GM12878 (cell line): ENCODE measurements at regions not wholly inside any gene's neighbourhood (a gene's known extent, or its start where the extent isn't known, plus 50 kb on each side); places are given as distances from the start of the nearest gene placed in this dataset.

Experiments used
- ATAC-seq: fragments of 200-7000 bp; cut with Tn5 transposase; 3 replicates; pipeline ENCODE4 v1.9.1; 2020; ENCODE audit warnings: mild to moderate bottlenecking, moderate library complexity
- BruUV-seq: library from RNA; stranded (reverse); fragments of 400-500 nt; replicated peaks from 2 replicates; lab custom pipeline; 2021; lab: Mats Ljungman, UMichigan
- CTCF ChIA-PET: fragments of 300-600 bp; sonication (Branson Sonifier 250); formaldehyde crosslinking; extraction: SDS; loops from one replicate; lab custom pipeline; 2021; ENCODE audit warnings: inconsistent platforms; lab: Yijun Ruan, JAX
- POLR2A ChIA-PET: fragments of 350-600 bp; formaldehyde crosslinking; extraction: SDS; loops from one replicate; lab custom pipeline; 2021; ENCODE audit warnings: inconsistent platforms; lab: Charles Lee
- RAD21 ChIA-PET: fragments of 300-600 bp; sonication (Branson Sonifier 250); formaldehyde crosslinking; loops from one replicate; lab custom pipeline; 2023; ENCODE audit warnings: antibody characterized with exemption; ENCODE audit not compliant: unreplicated experiment; lab: Charles Lee
- SMC1A ChIA-PET: fragments of 300-600 bp; sonication (Branson Sonifier 250); formaldehyde crosslinking; loops from one replicate; lab custom pipeline; 2023; ENCODE audit not compliant: unreplicated experiment, uncharacterized antibody; lab: Charles Lee
- DNase-seq: peaks from one replicate; pipeline ENCODE4 v3.0.0-alpha.2; 2011; ENCODE audit warnings: low read depth, low spot score
- FAIRE-seq: peaks from 3 replicates; lab custom pipeline; 2011; peaks lifted over from hg19 to GRCh38; lab: Jason Lieb, UNC
- H2AFZ ChIP-seq: 2 replicates; pipeline ENCODE4 v1.6.0; 2011; ENCODE audit warnings: low read depth, low read length, control low read depth; ENCODE audit not compliant: control insufficient read depth
- H3K27ac ChIP-seq: 2 replicates; pipeline ENCODE4 v1.5.1; 2011; ENCODE audit warnings: control low read depth; ENCODE audit not compliant: control insufficient read depth, insufficient read depth
- H3K27me3 ChIP-seq, 2 experiments: replicated peaks in 1 of 2; 2 replicates each; pipeline versions ENCODE4 v1.6.0 to v1.6.1; 2011; ENCODE audit warnings: low read length in 1 of 2; ENCODE audit not compliant: control insufficient read depth in 2 of 2, insufficient read depth in 2 of 2
- H3K36me3 ChIP-seq, 2 experiments: 2 replicates each; pipeline ENCODE4 v1.5.1; 2011; ENCODE audit warnings: low read length in 1 of 2; ENCODE audit not compliant: control insufficient read depth in 2 of 2, insufficient read depth in 2 of 2
- H3K4me1 ChIP-seq: 2 replicates; pipeline ENCODE4 v1.6.1; 2011; ENCODE audit warnings: mild to moderate bottlenecking, low read length, moderate library complexity, mixed read lengths; ENCODE audit not compliant: control insufficient read depth, insufficient read depth
- H3K4me2 ChIP-seq: 2 replicates; pipeline ENCODE4 v1.6.0; 2011; ENCODE audit warnings: control low read depth; ENCODE audit not compliant: control insufficient read depth, insufficient read depth
- H3K4me3 ChIP-seq: fragments of 200-600 bp; sonication (generic); 2 replicates; pipeline ENCODE4 v1.5.1; 2016
- H3K79me2 ChIP-seq: 2 replicates; pipeline ENCODE4 v1.6.0; 2011; ENCODE audit warnings: low read length; ENCODE audit not compliant: control insufficient read depth, insufficient read depth
- H3K9ac ChIP-seq: 2 replicates; pipeline ENCODE4 v1.8.0; 2011; ENCODE audit warnings: low read length, control low read depth, mixed read lengths; ENCODE audit not compliant: control insufficient read depth, insufficient read depth
- H3K9me3 ChIP-seq: replicated peaks from 3 replicates; pipeline ENCODE4 v1.5.1; 2011; ENCODE audit warnings: mild to moderate bottlenecking, low read length; ENCODE audit not compliant: control insufficient read depth, insufficient read depth
- H4K20me1 ChIP-seq: 2 replicates; pipeline ENCODE4 v1.6.0; 2011; ENCODE audit not compliant: control insufficient read depth, insufficient read depth
- BRCA1 ChIP-seq: IDR thresholded peaks from 2 replicates; pipeline ENCODE4 v1.6.1; 2011; ENCODE audit warnings: low read depth, low read length, improper control_type of control experiment
- GATAD2B ChIP-seq: fragments of 450-650 bp; conservative IDR thresholded peaks from 2 replicates; pipeline ENCODE4 v1.6.1; 2017; ENCODE audit warnings: low read depth, mild to moderate bottlenecking, moderate library complexity
- MLLT1 ChIP-seq: fragments of 450-650 bp; IDR thresholded peaks from 2 replicates; pipeline ENCODE4 v1.6.1; 2016; ENCODE audit warnings: mild to moderate bottlenecking
- POLR2A ChIP-seq: IDR thresholded peaks from 2 replicates; pipeline ENCODE4 v1.6.1; 2011; ENCODE audit warnings: low read depth, mild to moderate bottlenecking, low read length
- RB1 ChIP-seq: fragments of 450-650 bp; formaldehyde crosslinking; IDR thresholded peaks from 2 replicates; pipeline ENCODE4 v1.6.1; 2017; ENCODE audit warnings: mild to moderate bottlenecking, borderline replicate concordance
- SIN3A ChIP-seq: IDR thresholded peaks from 2 replicates; pipeline ENCODE4 v1.6.1; 2012; ENCODE audit warnings: low read depth, low read length, improper control_type of control experiment
- STAT1 ChIP-seq: fragments of 450-650 bp; conservative IDR thresholded peaks from 2 replicates; pipeline ENCODE4 v1.6.1; 2014; ENCODE audit warnings: antibody characterized with exemption, mild to moderate bottlenecking
- TAF1 ChIP-seq: IDR thresholded peaks from 2 replicates; pipeline ENCODE4 v1.6.1; 2011; ENCODE audit warnings: mild to moderate bottlenecking, low read depth, low read length, borderline replicate concordance
- USF2 ChIP-seq: IDR thresholded peaks from 2 replicates; pipeline ENCODE4 v1.6.1; 2011; ENCODE audit warnings: low read depth, low read length, improper control_type of control experiment, borderline replicate concordance
- ZBTB33 ChIP-seq: fragments of 450-650 bp; IDR thresholded peaks from 2 replicates; pipeline ENCODE4 v1.6.1; 2017; ENCODE audit warnings: mild to moderate bottlenecking
- ZZZ3 ChIP-seq: IDR thresholded peaks from 2 replicates; pipeline ENCODE4 v1.6.1; 2011; ENCODE audit warnings: low read depth; ENCODE audit not compliant: control insufficient read depth, insufficient read length
- WGBS: methylation state at CpG from one replicate; pipeline ENCODE4 v1.1.6; 2016; ENCODE audit warnings: low lambda C conversion rate; ENCODE audit not compliant: insufficient replicate concordance, insufficient coverage; ENCODE audit errors: missing lambda C conversion rate; 5-methylcytosine and 5-hydroxymethylcytosine counted together
- in situ Hi-C: fragments of 300-500 bp; cut with MboI; formaldehyde crosslinking; loops from 9 replicates; pipeline ENCODE4 v1.14.3; 2018; ENCODE audit warnings: mixed read lengths
- intact Hi-C: fragments of 100-400 bp; cut with micrococcal nuclease; formaldehyde crosslinking; loops from one replicate; pipeline ENCODE4 v1.14.2; 2022; ENCODE audit not compliant: unreplicated experiment

GRCh38 chr3:22111226-22111625 is 360.2 kb upstream of the ZNF385D start:
- TF ChIP-seq RB1: no peak
- TF ChIP-seq USF2: no peak
- no peak for TF ChIP-seq ZBTB33
- TF ChIP-seq POLR2A: no peak
- no peak for TF ChIP-seq GATAD2B
- no peak for TF ChIP-seq STAT1
- TF ChIP-seq MLLT1: no peak
- no peak for TF ChIP-seq SIN3A
- TF ChIP-seq ZZZ3: no peak
- TF ChIP-seq TAF1: no peak
- TF ChIP-seq BRCA1: no peak
- Histone ChIP-seq H3K36me3 (no peaks in the 10 kb centered on the region), H3K79me2 (no peaks in the 10 kb centered on the region), H2AFZ (no peak overlapping the region), H3K4me3 (no peak overlapping the region), H3K27ac (no peak overlapping the region), H3K9ac (no peak overlapping the region), H3K4me1 (no peaks in the 10 kb centered on the region), H3K27me3 (no peaks in the 10 kb centered on the region), H3K9me3 (no peaks in the 10 kb centered on the region), H4K20me1 (no peaks in the 10 kb centered on the region), H3K4me2 (no peak overlapping the region)
- no TSS peak for BruUV-seq
- ChIA-PET SMC1A (no interaction called here), CTCF (no interaction called here), RAD21 (no interaction called here), POLR2A (no interaction called here)
- intact Hi-C loops: no loop called here
- in situ Hi-C loops: no loop called here
- no peak for ATAC-seq
- no peak for FAIRE-seq
- 45% methylated on average over 5 of the region's 5 CpGs for WGBS
- DNase-seq: no peak
